Epithelial cell of proximal tubule (primary cell): ENCODE measurements at regions not wholly inside any gene's neighbourhood (a gene's known extent, or its start where the extent isn't known, plus 50 kb on each side); places are given as distances from the start of the nearest gene placed in this dataset.
"Not testable (repeated sequence)": the region's sequence is repeated elsewhere in the genome, so short reads cannot be mapped to it uniquely, and the experiment has no call there.

ENCODE experiments used
- DNase-seq: peaks from one replicate; pipeline ENCODE4 v3.0.0-alpha.2; 2011; ENCODE audit warnings: low read depth
- H3K4me3 ChIP-seq: 2 replicates; pipeline ENCODE4 v1.5.1; 2011; ENCODE audit warnings: low read depth, mild to moderate bottlenecking, low read length
- TF ChIP-seq, protein P1 (sequence below): conservative IDR thresholded peaks from 2 replicates; pipeline ENCODE4 v1.5.1; 2012; ENCODE audit warnings: low read depth, mild to moderate bottlenecking, low read length

DNA sequence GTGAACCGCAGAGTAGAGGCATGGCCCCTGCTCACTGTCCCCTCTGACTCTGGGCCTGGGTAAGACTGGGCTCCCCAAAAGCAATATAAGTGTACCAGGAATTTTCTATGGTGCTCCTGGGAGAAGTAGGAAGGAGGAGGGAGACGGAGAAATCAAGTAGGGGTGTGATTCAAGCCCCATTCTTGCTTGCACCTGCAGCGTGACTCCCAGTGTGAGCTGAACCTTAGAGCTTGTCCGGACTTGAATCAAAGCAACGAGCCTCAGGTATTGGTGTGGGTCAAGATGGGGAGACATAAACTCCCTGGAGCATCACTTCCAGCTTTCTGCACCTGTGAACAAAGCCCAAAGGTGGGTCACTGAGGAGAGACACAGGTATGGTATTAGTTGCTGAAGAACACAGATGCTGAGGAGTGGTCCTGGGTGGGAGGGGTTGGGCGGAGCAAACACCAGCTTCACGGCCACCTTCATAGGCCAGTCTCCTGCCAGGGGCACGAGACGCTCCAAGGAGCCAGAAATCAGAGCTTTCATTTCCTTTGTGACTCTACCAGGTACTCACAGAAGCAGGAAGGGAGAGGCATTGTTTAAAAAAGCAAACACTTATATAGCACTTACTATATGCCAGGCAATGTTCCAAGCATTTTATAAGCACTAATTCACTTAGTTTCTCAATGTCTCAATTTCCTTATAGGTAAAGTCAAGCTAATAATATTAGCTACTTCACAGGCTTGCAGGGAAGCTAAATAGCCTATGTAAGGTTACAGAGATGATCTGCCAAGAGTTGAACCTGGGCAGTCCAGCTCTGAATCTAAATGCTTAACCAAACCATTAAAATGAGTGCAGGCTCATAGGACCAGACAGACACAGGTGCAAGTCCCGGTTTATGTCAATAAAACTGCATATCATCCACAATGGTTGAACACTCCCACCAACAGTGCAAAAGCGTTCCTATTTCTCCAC is 775.3 kb downstream of the UQCRFS1 start:
- no peak for DNase-seq
- H3K4me3 ChIP-seq = no peak overlapping the region
- TF ChIP-seq, protein P1, sequence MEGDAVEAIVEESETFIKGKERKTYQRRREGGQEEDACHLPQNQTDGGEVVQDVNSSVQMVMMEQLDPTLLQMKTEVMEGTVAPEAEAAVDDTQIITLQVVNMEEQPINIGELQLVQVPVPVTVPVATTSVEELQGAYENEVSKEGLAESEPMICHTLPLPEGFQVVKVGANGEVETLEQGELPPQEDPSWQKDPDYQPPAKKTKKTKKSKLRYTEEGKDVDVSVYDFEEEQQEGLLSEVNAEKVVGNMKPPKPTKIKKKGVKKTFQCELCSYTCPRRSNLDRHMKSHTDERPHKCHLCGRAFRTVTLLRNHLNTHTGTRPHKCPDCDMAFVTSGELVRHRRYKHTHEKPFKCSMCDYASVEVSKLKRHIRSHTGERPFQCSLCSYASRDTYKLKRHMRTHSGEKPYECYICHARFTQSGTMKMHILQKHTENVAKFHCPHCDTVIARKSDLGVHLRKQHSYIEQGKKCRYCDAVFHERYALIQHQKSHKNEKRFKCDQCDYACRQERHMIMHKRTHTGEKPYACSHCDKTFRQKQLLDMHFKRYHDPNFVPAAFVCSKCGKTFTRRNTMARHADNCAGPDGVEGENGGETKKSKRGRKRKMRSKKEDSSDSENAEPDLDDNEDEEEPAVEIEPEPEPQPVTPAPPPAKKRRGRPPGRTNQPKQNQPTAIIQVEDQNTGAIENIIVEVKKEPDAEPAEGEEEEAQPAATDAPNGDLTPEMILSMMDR = no peak

DNA sequence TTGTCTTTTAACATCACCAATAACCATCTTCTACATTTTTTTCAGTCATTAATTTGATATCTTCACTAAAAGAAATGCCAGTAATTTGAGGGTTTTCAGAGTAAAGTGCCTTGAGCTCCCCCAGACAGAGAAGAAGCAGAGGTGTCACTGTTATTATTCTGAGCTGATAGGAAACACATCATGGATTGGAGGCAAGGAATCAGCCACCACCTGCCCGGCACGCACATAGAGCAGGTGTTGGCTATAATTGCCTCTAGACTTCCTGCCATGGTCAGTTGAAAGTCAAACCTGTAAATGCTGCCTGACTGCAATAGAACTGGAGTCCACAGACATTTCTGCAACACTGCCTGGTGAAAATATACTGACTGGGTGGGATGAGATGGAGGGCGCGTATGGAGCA is 776.6 kb downstream of the UQCRFS1 start:
- TF ChIP-seq, protein P1 = no peak
- H3K4me3 ChIP-seq = no peak overlapping the region
- no peak for DNase-seq

DNA sequence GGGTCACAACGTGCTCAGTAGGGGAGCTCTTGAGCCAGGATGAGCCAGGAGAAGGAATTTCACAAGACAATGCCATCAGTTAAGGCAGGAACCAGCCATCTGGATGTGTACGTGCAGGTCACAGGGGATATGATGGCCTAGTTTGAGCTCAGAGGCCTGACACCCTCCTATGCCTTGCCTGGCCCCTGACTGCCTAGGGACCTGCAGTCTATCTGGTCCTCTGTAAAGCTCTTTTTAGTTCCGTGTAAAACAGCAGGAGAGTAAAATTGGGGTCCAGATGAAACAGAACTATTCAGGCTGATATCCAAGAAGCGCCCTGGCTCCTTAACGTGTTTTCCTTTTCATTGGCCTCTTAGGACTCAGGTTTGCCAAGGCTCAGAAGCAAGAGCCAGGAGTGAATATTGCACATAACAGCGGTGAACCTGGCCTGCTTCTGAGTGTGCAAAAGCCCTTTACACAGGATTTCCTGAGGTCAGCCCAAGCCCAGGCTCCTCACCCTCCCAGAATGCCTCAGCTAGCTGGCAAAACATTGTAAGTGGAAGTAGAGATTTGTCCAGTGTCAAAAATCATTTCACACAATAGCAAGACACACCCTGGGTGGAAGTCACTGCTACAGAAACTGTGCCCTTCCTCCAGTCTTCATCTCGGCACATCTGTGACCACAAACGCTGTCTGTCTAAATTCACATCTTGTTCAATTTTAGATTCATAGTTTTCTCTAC is 777.2 kb downstream of the UQCRFS1 start:
- no peak overlapping the region for H3K4me3 ChIP-seq
- TF ChIP-seq, protein P1 = no peak
- DNase-seq = no peak

DNA sequence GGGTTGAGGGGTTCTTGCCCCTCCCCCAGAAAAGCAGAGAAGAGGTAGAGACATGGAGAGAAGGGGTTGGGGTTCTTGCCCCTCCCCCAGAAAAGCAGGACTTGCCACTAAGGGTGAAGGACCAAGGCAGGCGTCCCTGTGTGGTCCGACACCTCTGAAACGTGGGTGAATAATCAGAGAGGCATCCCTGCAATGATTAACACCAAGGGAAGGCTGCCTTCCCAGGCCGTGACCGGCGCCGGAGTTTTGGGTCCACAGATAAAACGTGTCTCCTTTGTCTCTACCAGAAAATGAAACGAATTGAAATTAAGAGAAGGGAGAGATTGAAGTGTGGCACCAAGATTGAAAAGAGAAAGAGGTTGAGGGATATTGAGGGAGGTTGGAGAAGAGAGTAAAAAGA is 778.2 kb downstream of the UQCRFS1 start:
- not testable (repeated sequence) for DNase-seq, H3K4me3 ChIP-seq

DNA sequence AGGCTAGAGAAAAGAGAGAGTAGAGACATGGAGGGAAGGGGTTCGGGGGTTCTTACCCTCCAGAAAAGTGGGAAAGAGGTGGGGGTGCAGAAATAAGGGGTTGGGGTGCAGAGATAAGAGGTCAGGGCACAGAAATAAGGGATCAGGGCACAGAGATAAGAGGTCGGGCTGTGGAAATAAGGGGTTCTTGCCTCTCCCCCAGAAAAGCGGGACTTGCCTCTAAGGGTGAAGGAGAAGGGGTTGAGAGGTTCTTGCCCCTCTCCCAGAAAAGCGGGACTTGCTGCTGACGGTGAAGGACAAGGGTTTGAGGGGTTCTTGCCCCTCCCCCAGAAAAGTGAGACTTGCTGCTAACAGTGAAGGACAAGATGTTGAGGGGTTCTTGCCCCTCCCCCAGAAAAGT is 778.6 kb downstream of the UQCRFS1 start:
- not testable (repeated sequence) for DNase-seq, H3K4me3 ChIP-seq

DNA sequence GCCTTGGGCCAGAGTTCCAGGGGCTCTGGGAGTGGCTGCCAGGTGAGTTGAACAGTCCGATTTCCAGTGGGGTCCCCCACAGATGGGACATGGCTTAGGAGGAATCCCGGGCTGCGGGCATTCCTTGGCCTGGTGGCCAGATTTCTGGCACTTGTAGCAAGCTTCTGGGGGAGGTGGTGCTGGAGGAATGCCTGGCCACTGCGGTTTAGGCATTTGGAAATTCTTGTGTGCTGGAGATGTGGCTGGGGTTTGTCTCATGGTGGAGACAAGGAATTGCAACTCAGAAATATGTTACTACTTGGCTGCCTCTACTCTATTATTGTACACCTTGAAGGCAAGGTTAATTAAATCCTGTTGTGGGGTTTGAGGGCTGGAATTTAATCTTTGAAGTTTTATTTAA is 779.8 kb downstream of the UQCRFS1 start:
- DNase-seq, H3K4me3 ChIP-seq: not testable (repeated sequence)

DNA sequence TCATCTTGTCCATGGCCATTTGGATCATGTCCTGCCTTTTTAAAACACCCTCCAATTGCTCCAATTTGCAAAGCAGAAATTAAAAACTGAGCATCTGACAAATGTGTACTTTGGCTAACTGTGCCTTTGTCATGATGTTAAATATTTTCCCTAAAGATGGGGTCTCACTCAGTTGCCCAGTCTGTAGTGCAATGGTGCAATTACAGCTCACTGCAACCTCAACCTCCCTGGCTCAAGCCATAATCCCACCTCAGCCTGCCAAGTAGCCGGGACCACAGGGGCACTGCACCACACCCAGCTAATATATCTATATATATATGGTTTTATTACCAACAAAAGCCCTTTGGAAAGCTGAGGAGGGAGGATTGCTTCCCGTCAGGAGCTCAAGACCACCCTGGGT is 782.7 kb downstream of the UQCRFS1 start:
- TF ChIP-seq, protein P1 = no peak
- no peak overlapping the region for H3K4me3 ChIP-seq
- DNase-seq = no peak

DNA sequence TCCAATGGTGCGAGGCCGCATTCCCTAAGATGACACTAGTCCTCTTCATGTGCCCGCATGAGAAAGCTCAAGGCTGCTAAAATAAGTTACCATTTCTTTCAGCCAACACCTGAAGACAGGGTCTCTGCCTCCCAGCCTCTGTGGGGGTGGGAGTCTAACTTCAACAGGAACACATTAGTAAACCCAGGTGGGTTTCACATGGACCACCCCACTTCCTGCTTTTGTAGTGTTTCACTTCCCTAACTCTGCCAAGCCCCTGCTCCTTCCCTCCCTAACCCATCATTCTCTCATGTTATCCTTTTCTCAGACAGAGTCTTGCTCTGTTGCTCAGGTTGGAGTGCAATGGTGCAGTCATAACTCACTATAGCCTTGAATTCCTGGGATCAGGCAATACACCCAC is 783.6 kb downstream of the UQCRFS1 start:
- TF ChIP-seq, protein P1 = no peak
- H3K4me3 ChIP-seq = no peak overlapping the region

More for the DNA sequence above, 783.6 kb downstream of the UQCRFS1 start:
- no peak for DNase-seq
